CD4-positive, alpha-beta memory T cell (primary cell): ENCODE measurements at regions not wholly inside any gene's neighbourhood (a gene's known extent, or its start where the extent isn't known, plus 50 kb on each side); places are given as distances from the start of the nearest gene placed in this dataset.

Source experiments
- CTCF ChIA-PET: fragments of 350-600 bp; sonication (Branson Sonifier 250); formaldehyde crosslinking; loops from one replicate; lab custom pipeline; 2021; ENCODE audit warnings: inconsistent platforms; ENCODE audit not compliant: partially characterized antibody; lab: Charles Lee
- POLR2A ChIA-PET: fragments of 350-600 bp; sonication (Branson Sonifier 250); formaldehyde crosslinking; loops from one replicate; lab custom pipeline; 2021; ENCODE audit not compliant: partially characterized antibody; lab: Charles Lee
- DNase-seq, 5 donors: peaks; one replicate each; pipeline versions ENCODE4 v3.0.0 to v3.0.0-alpha.2; 2020 to 2022; ENCODE audit warnings: mixed read lengths in 1 of 5
- H3K27ac ChIP-seq: one replicate; pipeline ENCODE4 v1.7.0; 2013; ENCODE audit warnings: low read depth, low read length
- H3K27me3 ChIP-seq: 2 replicates; pipeline ENCODE4 v1.7.0; 2013; ENCODE audit warnings: mild to moderate bottlenecking, low read length, moderate library complexity; ENCODE audit not compliant: insufficient read depth
- H3K36me3 ChIP-seq: 2 replicates; pipeline ENCODE4 v1.7.0; 2013; ENCODE audit warnings: mild to moderate bottlenecking, low read length, moderate library complexity; ENCODE audit not compliant: insufficient read depth
- H3K4me1 ChIP-seq: 2 replicates; pipeline ENCODE4 v1.7.0; 2013; ENCODE audit warnings: mild to moderate bottlenecking, low read length, moderate library complexity; ENCODE audit not compliant: insufficient read depth
- H3K4me3 ChIP-seq, 2 donors: one replicate each; pipeline ENCODE4 v1.7.0; 2013; ENCODE audit warnings: low read length in 2 of 2, mild to moderate bottlenecking in 1 of 2
- H3K9me3 ChIP-seq, 2 donors: one replicate each; pipeline ENCODE4 v1.7.0; 2013; ENCODE audit warnings: low read length in 2 of 2, control low read depth in 1 of 2; ENCODE audit not compliant: control insufficient read depth in 1 of 2
- H3K27ac Mint-ChIP-seq, 7 donors: one replicate each; pipeline ENCODE4 v1.8.0; 2020 to 2021; ENCODE audit warnings: mixed read lengths in 7 of 7, mild to moderate bottlenecking in 6 of 7, inconsistent platforms in 3 of 7, moderate library complexity in 3 of 7
- H3K27me3 Mint-ChIP-seq, 2 donors: one replicate each; pipeline ENCODE4 v1.8.0; 2020 to 2021; ENCODE audit warnings: mixed read lengths in 2 of 2
- H3K36me3 Mint-ChIP-seq, 2 donors: one replicate each; pipeline ENCODE4 v1.8.0; 2020 to 2021; ENCODE audit warnings: mixed read lengths in 2 of 2, inconsistent platforms in 1 of 2, mild to moderate bottlenecking in 1 of 2
- H3K4me1 Mint-ChIP-seq, 4 donors: one replicate each; pipeline ENCODE4 v1.8.0; 2020 to 2021; ENCODE audit warnings: mixed read lengths in 4 of 4, mild to moderate bottlenecking in 1 of 4
- H3K4me3 Mint-ChIP-seq, 8 donors: one replicate each; pipeline ENCODE4 v1.8.0; 2020 to 2021; ENCODE audit warnings: mixed read lengths in 8 of 8, mild to moderate bottlenecking in 7 of 8, moderate library complexity in 6 of 8, inconsistent platforms in 3 of 8
- H3K9me3 Mint-ChIP-seq, 8 donors: one replicate each; pipeline ENCODE4 v1.8.0; 2020 to 2021; ENCODE audit warnings: mixed read lengths in 8 of 8, mild to moderate bottlenecking in 5 of 8, inconsistent platforms in 3 of 8, moderate library complexity in 1 of 8
- intact Hi-C: fragments of 100-400 bp; cut with micrococcal nuclease; formaldehyde crosslinking; loops from one replicate; pipeline ENCODE4 v1.15.1; 2023

DNA sequence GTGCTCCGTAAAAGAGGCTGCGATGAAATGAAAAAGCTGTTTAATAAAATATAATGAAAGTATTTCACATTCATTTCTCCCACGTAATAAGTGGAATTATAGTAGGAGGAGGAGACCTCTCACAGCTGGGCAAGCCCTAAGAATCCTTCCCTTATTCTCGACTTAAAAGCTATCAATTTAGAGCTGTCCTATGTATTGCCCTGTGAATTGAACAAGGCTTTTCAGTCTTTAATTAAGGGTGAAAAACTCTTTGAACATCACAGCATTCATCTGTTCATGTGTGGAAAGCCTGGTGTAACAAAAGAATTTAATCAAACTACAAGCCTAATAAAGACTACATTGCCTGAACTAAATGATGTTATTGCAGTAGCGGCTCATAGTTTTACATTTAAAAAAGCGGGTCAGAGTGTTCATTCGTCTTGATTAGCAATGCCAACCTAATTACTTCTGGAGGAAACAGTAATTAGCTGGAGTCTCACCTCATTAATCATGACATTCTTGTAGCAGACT lies 142.0 kb downstream of the ETNK1 start:
- DNase-seq = no peak
- Mint-ChIP-seq H3K27me3 (peaks cover 0 to 6% of the 10 kb centered on the region in 2 donors), H3K9me3 (no peaks in the 10 kb centered on the region), H3K27ac (no peak overlapping the region), H3K36me3 (no peaks in the 10 kb centered on the region), H3K4me1 (no peaks in the 10 kb centered on the region), H3K4me3 (no peak overlapping the region)
- H3K36me3 ChIP-seq = no peaks in the 10 kb centered on the region
- H3K4me3 ChIP-seq = no peak overlapping the region
- H3K27ac ChIP-seq = no peak overlapping the region
- ChIA-PET POLR2A (no interaction called here), CTCF (no interaction called here)
- H3K27me3 ChIP-seq = no peaks in the 10 kb centered on the region
- intact Hi-C loops = no loop called here
- H3K9me3 ChIP-seq = no peaks in the 10 kb centered on the region
- no peaks in the 10 kb centered on the region for H3K4me1 ChIP-seq

- Histone ChIP-seq H3K9me3 (no peaks in the 10 kb centered on the region), H3K4me1 (no peaks in the 10 kb centered on the region), H3K27me3 (no peaks in the 10 kb centered on the region), H3K27ac (no peak overlapping the region), H3K36me3 (no peaks in the 10 kb centered on the region), H3K4me3 (no peak overlapping the region)
- Mint-ChIP-seq H3K36me3 (no peaks in the 10 kb centered on the region), H3K4me3 (no peak overlapping the region), H3K9me3 (peaks cover 0 to 7% (median 4%) of the 10 kb centered on the region in 8 donors), H3K27ac (no peak overlapping the region), H3K27me3 (peaks cover 4 to 8% of the 10 kb centered on the region in 2 donors), H3K4me1 (no peaks in the 10 kb centered on the region)
- CTCF ChIA-PET = no interaction called here
- POLR2A ChIA-PET = no interaction called here
- intact Hi-C loops = no loop called here
- DNase-seq = no peak
These were observed 156.4 kb downstream of the ETNK1 start for GRCh38 chr12:22781339-22781738.

- Mint-ChIP-seq H3K27ac (no peak overlapping the region), H3K9me3 (peaks cover 0 to 8% (median 3%) of the 10 kb centered on the region in 8 donors), H3K27me3 (peaks cover 0 to 3% of the 10 kb centered on the region in 2 donors), H3K36me3 (no peaks in the 10 kb centered on the region), H3K4me3 (no peak overlapping the region), H3K4me1 (no peaks in the 10 kb centered on the region)
- Histone ChIP-seq H3K9me3 (no peaks in the 10 kb centered on the region), H3K4me3 (no peak overlapping the region), H3K4me1 (no peaks in the 10 kb centered on the region), H3K27me3 (no peaks in the 10 kb centered on the region), H3K27ac (no peak overlapping the region), H3K36me3 (no peaks in the 10 kb centered on the region)
- ChIA-PET CTCF (no interaction called here), POLR2A (no interaction called here)
- no peak for DNase-seq
- intact Hi-C loops = no loop called here
These were observed 162.6 kb downstream of the ETNK1 start for GRCh38 chr12:22787557-22787956.

DNA sequence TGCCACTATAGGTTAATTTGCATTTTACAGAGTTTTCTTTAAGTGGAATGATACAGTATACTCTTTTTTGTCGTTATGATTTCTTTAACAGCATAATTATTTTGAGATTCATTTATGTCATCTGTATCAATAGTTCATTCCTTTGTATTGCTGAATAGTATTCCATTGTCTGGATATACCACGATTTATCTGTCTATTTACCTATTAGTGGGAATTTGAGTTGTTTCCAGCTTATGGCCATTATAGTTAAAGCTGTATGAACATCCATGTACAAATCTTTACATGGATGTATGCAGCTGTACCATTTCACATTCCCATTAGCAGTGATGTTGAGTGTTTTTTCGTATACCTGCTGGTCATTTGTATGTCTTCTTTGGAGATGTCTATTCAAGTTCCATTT lies 163.9 kb downstream of the ETNK1 start:
- POLR2A ChIA-PET = no interaction called here
- intact Hi-C loops = no loop called here
- no peak overlapping the region for H3K27ac ChIP-seq
- no peaks in the 10 kb centered on the region for H3K9me3 ChIP-seq
- Mint-ChIP-seq H3K4me3 (no peak overlapping the region), H3K9me3 (peaks cover 0 to 6% (median under 1%) of the 10 kb centered on the region in 8 donors), H3K36me3 (no peaks in the 10 kb centered on the region), H3K27ac (no peak overlapping the region), H3K4me1 (no peaks in the 10 kb centered on the region), H3K27me3 (peaks cover 0 to 3% of the 10 kb centered on the region in 2 donors)
- CTCF ChIA-PET = interaction anchor here (0.7 kb wide), 1 partner anchor 13 kb away, joined by 4 read pairs; no protein-coding TSS in a partner anchor
- no peaks in the 10 kb centered on the region for H3K36me3 ChIP-seq
- H3K4me1 ChIP-seq = no peaks in the 10 kb centered on the region
- DNase-seq = no peak
- H3K4me3 ChIP-seq = no peak overlapping the region
- no peaks in the 10 kb centered on the region for H3K27me3 ChIP-seq

DNA sequence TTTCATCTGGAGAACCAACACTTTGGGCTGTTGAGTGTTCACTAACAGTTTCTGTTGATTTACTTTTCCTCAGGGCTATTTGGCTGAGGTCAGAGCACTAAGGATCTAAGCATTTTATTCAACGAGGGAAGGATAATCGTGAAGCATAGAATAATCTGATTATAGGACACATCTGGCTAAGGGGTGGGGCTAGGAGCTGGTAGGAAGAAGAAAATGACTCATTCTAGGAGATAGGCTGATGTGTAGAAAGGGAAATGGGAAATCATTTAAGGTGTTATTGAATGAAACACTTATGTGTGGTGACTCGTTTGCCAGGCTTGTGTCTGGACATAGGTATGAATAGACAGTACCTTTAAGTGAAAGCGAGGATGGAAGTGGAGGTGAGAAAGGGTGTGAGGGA lies 167.2 kb downstream of the ETNK1 start:
- POLR2A ChIA-PET = no interaction called here
- Mint-ChIP-seq H3K27me3 (peaks cover 0 to 3% of the 10 kb centered on the region in 2 donors), H3K4me3 (no peak overlapping the region), H3K9me3 (peaks cover 0 to 3% (median 0%) of the 10 kb centered on the region in 8 donors), H3K36me3 (no peaks in the 10 kb centered on the region), H3K27ac (no peak overlapping the region), H3K4me1 (no peaks in the 10 kb centered on the region)
- Histone ChIP-seq H3K4me3 (no peak overlapping the region), H3K27ac (no peak overlapping the region), H3K36me3 (no peaks in the 10 kb centered on the region), H3K27me3 (no peaks in the 10 kb centered on the region), H3K4me1 (no peaks in the 10 kb centered on the region), H3K9me3 (no peaks in the 10 kb centered on the region)
- no peak for DNase-seq
- intact Hi-C loops = no loop called here
- CTCF ChIA-PET = no interaction called here

DNA sequence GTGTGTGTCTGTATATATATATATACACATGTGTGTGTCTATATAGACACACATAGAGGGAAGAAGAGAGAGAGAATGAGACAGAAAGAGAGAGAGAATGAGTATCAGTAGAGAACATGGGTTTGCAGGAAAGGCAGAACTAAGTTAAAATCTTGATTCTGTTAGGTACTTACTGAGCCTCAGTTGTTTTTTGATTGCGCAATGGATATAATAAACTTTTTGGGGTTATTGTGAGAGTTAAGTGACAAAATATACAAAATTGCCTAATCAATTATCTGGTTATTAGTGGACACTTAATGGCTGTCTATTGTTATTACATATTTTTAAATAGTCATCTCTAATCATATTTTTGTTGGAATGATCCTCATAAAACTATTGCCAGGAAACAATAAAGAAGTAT lies 169.0 kb downstream of the ETNK1 start:
- peak overlapping the region in 1 of 7 donors; percentile 13 for H3K27ac Mint-ChIP-seq
- Histone ChIP-seq H3K4me3 (no peak overlapping the region), H3K36me3 (no peaks in the 10 kb centered on the region), H3K4me1 (no peaks in the 10 kb centered on the region), H3K27me3 (no peaks in the 10 kb centered on the region), H3K27ac (no peak overlapping the region), H3K9me3 (no peaks in the 10 kb centered on the region)
- no peak for DNase-seq
- intact Hi-C loops = no loop called here
- no peaks in the 10 kb centered on the region for H3K36me3 Mint-ChIP-seq
- ChIA-PET POLR2A (no interaction called here), CTCF (no interaction called here)
- H3K4me1 Mint-ChIP-seq = no peaks in the 10 kb centered on the region
- peaks cover 0 to 3% (median 0%) of the 10 kb centered on the region in 8 donors for H3K9me3 Mint-ChIP-seq
- peaks cover 0 to 3% of the 10 kb centered on the region in 2 donors for H3K27me3 Mint-ChIP-seq
- no peak overlapping the region for H3K4me3 Mint-ChIP-seq

GRCh38 chr12:22796941-22797630 lies 172.1 kb downstream of the ETNK1 start:
- no peaks in the 10 kb centered on the region for H3K4me1 Mint-ChIP-seq
- ChIA-PET POLR2A (no interaction called here), CTCF (no interaction called here)
- DNase-seq = no peak
- H3K36me3 Mint-ChIP-seq = no peaks in the 10 kb centered on the region
- H3K27ac Mint-ChIP-seq = no peak overlapping the region
- Histone ChIP-seq H3K9me3 (no peaks in the 10 kb centered on the region), H3K27ac (no peak overlapping the region), H3K4me1 (no peaks in the 10 kb centered on the region), H3K36me3 (no peaks in the 10 kb centered on the region), H3K27me3 (no peaks in the 10 kb centered on the region), H3K4me3 (no peak overlapping the region)
- intact Hi-C loops = no loop called here
- no peak overlapping the region for H3K4me3 Mint-ChIP-seq
- H3K9me3 Mint-ChIP-seq = no peaks in the 10 kb centered on the region
- no peaks in the 10 kb centered on the region for H3K27me3 Mint-ChIP-seq
